GM12878 (cell line): ENCODE measurements at regions not wholly inside any gene's neighbourhood (a gene's known extent, or its start where the extent isn't known, plus 50 kb on each side); places are given as distances from the start of the nearest gene placed in this dataset.

Experiments used
- ATAC-seq: fragments of 200-7000 bp; cut with Tn5 transposase; 3 replicates; pipeline ENCODE4 v1.9.1; 2020; ENCODE audit warnings: mild to moderate bottlenecking, moderate library complexity
- BruUV-seq: library from RNA; stranded (reverse); fragments of 400-500 nt; replicated peaks from 2 replicates; lab custom pipeline; 2021; lab: Mats Ljungman, UMichigan
- CTCF ChIA-PET: fragments of 300-600 bp; sonication (Branson Sonifier 250); formaldehyde crosslinking; extraction: SDS; loops from one replicate; lab custom pipeline; 2021; ENCODE audit warnings: inconsistent platforms; lab: Yijun Ruan, JAX
- POLR2A ChIA-PET: fragments of 350-600 bp; formaldehyde crosslinking; extraction: SDS; loops from one replicate; lab custom pipeline; 2021; ENCODE audit warnings: inconsistent platforms; lab: Charles Lee
- RAD21 ChIA-PET: fragments of 300-600 bp; sonication (Branson Sonifier 250); formaldehyde crosslinking; loops from one replicate; lab custom pipeline; 2023; ENCODE audit warnings: antibody characterized with exemption; ENCODE audit not compliant: unreplicated experiment; lab: Charles Lee
- SMC1A ChIA-PET: fragments of 300-600 bp; sonication (Branson Sonifier 250); formaldehyde crosslinking; loops from one replicate; lab custom pipeline; 2023; ENCODE audit not compliant: unreplicated experiment, uncharacterized antibody; lab: Charles Lee
- DNase-seq: peaks from one replicate; pipeline ENCODE4 v3.0.0-alpha.2; 2011; ENCODE audit warnings: low read depth, low spot score
- FAIRE-seq: peaks from 3 replicates; lab custom pipeline; 2011; peaks lifted over from hg19 to GRCh38; lab: Jason Lieb, UNC
- H2AFZ ChIP-seq: 2 replicates; pipeline ENCODE4 v1.6.0; 2011; ENCODE audit warnings: low read depth, low read length, control low read depth; ENCODE audit not compliant: control insufficient read depth
- H3K27ac ChIP-seq: 2 replicates; pipeline ENCODE4 v1.5.1; 2011; ENCODE audit warnings: control low read depth; ENCODE audit not compliant: control insufficient read depth, insufficient read depth
- H3K27me3 ChIP-seq, 2 experiments: replicated peaks in 1 of 2; 2 replicates each; pipeline versions ENCODE4 v1.6.0 to v1.6.1; 2011; ENCODE audit warnings: low read length in 1 of 2; ENCODE audit not compliant: control insufficient read depth in 2 of 2, insufficient read depth in 2 of 2
- H3K36me3 ChIP-seq, 2 experiments: 2 replicates each; pipeline ENCODE4 v1.5.1; 2011; ENCODE audit warnings: low read length in 1 of 2; ENCODE audit not compliant: control insufficient read depth in 2 of 2, insufficient read depth in 2 of 2
- H3K4me1 ChIP-seq: 2 replicates; pipeline ENCODE4 v1.6.1; 2011; ENCODE audit warnings: mild to moderate bottlenecking, low read length, moderate library complexity, mixed read lengths; ENCODE audit not compliant: control insufficient read depth, insufficient read depth
- H3K4me2 ChIP-seq: 2 replicates; pipeline ENCODE4 v1.6.0; 2011; ENCODE audit warnings: control low read depth; ENCODE audit not compliant: control insufficient read depth, insufficient read depth
- H3K4me3 ChIP-seq: fragments of 200-600 bp; sonication (generic); 2 replicates; pipeline ENCODE4 v1.5.1; 2016
- H3K79me2 ChIP-seq: 2 replicates; pipeline ENCODE4 v1.6.0; 2011; ENCODE audit warnings: low read length; ENCODE audit not compliant: control insufficient read depth, insufficient read depth
- H3K9ac ChIP-seq: 2 replicates; pipeline ENCODE4 v1.8.0; 2011; ENCODE audit warnings: low read length, control low read depth, mixed read lengths; ENCODE audit not compliant: control insufficient read depth, insufficient read depth
- H3K9me3 ChIP-seq: replicated peaks from 3 replicates; pipeline ENCODE4 v1.5.1; 2011; ENCODE audit warnings: mild to moderate bottlenecking, low read length; ENCODE audit not compliant: control insufficient read depth, insufficient read depth
- H4K20me1 ChIP-seq: 2 replicates; pipeline ENCODE4 v1.6.0; 2011; ENCODE audit not compliant: control insufficient read depth, insufficient read depth
- CHD4 ChIP-seq: fragments of 200-600 bp; sonication (generic); IDR thresholded peaks from 2 replicates; pipeline ENCODE4 v1.6.1; 2016; ENCODE audit warnings: mild to moderate bottlenecking
- DPF2 ChIP-seq: fragments of 450-650 bp; IDR thresholded peaks from 2 replicates; pipeline ENCODE4 v1.6.1; 2017; ENCODE audit warnings: mild to moderate bottlenecking
- EP300 ChIP-seq, 2 experiments: fragments of 150-350 bp in 1 of 2; IDR thresholded peaks; 2 replicates each; pipeline ENCODE4 v1.6.1; 2011 to 2012; ENCODE audit warnings: low read depth in 2 of 2, low read length in 2 of 2, borderline replicate concordance in 1 of 2, improper control_type of control experiment in 1 of 2, inconsistent platforms in 1 of 2; ENCODE audit not compliant: control insufficient read depth in 1 of 2
- HDAC6 ChIP-seq: fragments of 200-600 bp; sonication (generic); IDR thresholded peaks from one replicate; pipeline ENCODE4 v1.8.0; 2017; ENCODE audit warnings: antibody characterized with exemption; ENCODE audit not compliant: unreplicated experiment
- NR2C1 ChIP-seq: fragments of 450-650 bp; IDR thresholded peaks from 2 replicates; pipeline ENCODE4 v1.6.1; 2017; ENCODE audit warnings: antibody characterized with exemption, mild to moderate bottlenecking, moderate library complexity
- PAX5 ChIP-seq: IDR thresholded peaks from 2 replicates; pipeline ENCODE4 v1.6.1; 2011; ENCODE audit warnings: low read depth, low read length, borderline replicate concordance
- RB1 ChIP-seq: fragments of 450-650 bp; formaldehyde crosslinking; IDR thresholded peaks from 2 replicates; pipeline ENCODE4 v1.6.1; 2017; ENCODE audit warnings: mild to moderate bottlenecking, borderline replicate concordance
- SMAD5 ChIP-seq: IDR thresholded peaks from 2 replicates; pipeline ENCODE4 v1.6.1; 2016; ENCODE audit warnings: antibody characterized with exemption, low read depth
- TARDBP ChIP-seq: IDR thresholded peaks from 2 replicates; pipeline ENCODE4 v1.6.1; 2016; ENCODE audit warnings: borderline replicate concordance
- TCF3 ChIP-seq: IDR thresholded peaks from 2 replicates; pipeline ENCODE4 v1.6.1; 2012; ENCODE audit warnings: low read depth, mild to moderate bottlenecking, low read length, borderline replicate concordance; ENCODE audit not compliant: insufficient read depth
- ZNF207 ChIP-seq: fragments of 450-650 bp; IDR thresholded peaks from 2 replicates; pipeline ENCODE4 v1.6.1; 2014; ENCODE audit warnings: antibody characterized with exemption, mild to moderate bottlenecking, borderline replicate concordance
- WGBS: methylation state at CpG from one replicate; pipeline ENCODE4 v1.1.6; 2016; ENCODE audit warnings: low lambda C conversion rate; ENCODE audit not compliant: insufficient replicate concordance, insufficient coverage; ENCODE audit errors: missing lambda C conversion rate; 5-methylcytosine and 5-hydroxymethylcytosine counted together
- in situ Hi-C: fragments of 300-500 bp; cut with MboI; formaldehyde crosslinking; loops from 9 replicates; pipeline ENCODE4 v1.14.3; 2018; ENCODE audit warnings: mixed read lengths
- intact Hi-C: fragments of 100-400 bp; cut with micrococcal nuclease; formaldehyde crosslinking; loops from one replicate; pipeline ENCODE4 v1.14.2; 2022; ENCODE audit not compliant: unreplicated experiment
- TF ChIP-seq, protein P1 (sequence below): IDR thresholded peaks from 2 replicates; pipeline ENCODE4 v1.6.1; 2012; ENCODE audit warnings: low read depth, low read length, improper control_type of control experiment
- TF ChIP-seq, protein P2 (sequence below), 3 experiments: IDR thresholded peaks in 2 of 3; conservative IDR thresholded peaks in 1 of 3; 2 replicates each; pipeline ENCODE4 v1.5.1; 2011; ENCODE audit warnings: low read depth in 3 of 3, low read length in 3 of 3, mild to moderate bottlenecking in 3 of 3, control low read depth in 2 of 3, moderate library complexity in 2 of 3, inconsistent platforms in 1 of 3, mixed read lengths in 1 of 3; ENCODE audit not compliant: control insufficient read depth in 2 of 3, insufficient read depth in 1 of 3; ENCODE audit errors: extremely low read depth in 1 of 3
- TF ChIP-seq, protein P3 (sequence below): fragments of 450-650 bp; formaldehyde crosslinking; IDR thresholded peaks from 2 replicates; pipeline ENCODE4 v1.4.0; 2022; ENCODE audit warnings: mild to moderate bottlenecking, moderate library complexity
- TF ChIP-seq, protein P4 (sequence below): fragments of 450-650 bp; IDR thresholded peaks from 2 replicates; pipeline ENCODE4 v1.6.1; 2018; ENCODE audit warnings: mild to moderate bottlenecking, low read depth, moderate library complexity; ENCODE audit not compliant: partially characterized antibody

DNA sequence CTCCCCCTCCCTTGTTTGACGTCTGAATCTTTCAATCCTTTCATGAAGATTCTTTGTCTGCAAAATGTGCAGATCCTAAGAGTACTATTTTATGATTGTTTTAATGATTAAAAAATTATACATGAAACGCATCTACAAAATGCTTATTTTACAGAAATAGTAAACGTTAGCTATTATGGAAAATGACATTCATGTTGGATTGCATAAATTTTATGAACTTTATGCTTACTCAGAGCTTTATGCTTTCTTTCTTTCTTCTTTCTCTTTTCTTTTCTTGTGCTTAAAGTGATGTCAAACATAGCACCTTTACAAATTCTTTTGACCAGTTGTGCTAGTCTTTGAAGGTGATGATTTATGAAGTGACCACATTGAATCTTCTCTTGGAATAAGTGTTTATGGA is 805.4 kb downstream of the ADCYAP1 start (continued):
- TF ChIP-seq TCF3 (no peak), TARDBP (no peak), PAX5 (no peak)
- TF ChIP-seq, protein P1, sequence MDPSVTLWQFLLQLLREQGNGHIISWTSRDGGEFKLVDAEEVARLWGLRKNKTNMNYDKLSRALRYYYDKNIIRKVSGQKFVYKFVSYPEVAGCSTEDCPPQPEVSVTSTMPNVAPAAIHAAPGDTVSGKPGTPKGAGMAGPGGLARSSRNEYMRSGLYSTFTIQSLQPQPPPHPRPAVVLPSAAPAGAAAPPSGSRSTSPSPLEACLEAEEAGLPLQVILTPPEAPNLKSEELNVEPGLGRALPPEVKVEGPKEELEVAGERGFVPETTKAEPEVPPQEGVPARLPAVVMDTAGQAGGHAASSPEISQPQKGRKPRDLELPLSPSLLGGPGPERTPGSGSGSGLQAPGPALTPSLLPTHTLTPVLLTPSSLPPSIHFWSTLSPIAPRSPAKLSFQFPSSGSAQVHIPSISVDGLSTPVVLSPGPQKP: no peak
- TF ChIP-seq, protein P2, sequence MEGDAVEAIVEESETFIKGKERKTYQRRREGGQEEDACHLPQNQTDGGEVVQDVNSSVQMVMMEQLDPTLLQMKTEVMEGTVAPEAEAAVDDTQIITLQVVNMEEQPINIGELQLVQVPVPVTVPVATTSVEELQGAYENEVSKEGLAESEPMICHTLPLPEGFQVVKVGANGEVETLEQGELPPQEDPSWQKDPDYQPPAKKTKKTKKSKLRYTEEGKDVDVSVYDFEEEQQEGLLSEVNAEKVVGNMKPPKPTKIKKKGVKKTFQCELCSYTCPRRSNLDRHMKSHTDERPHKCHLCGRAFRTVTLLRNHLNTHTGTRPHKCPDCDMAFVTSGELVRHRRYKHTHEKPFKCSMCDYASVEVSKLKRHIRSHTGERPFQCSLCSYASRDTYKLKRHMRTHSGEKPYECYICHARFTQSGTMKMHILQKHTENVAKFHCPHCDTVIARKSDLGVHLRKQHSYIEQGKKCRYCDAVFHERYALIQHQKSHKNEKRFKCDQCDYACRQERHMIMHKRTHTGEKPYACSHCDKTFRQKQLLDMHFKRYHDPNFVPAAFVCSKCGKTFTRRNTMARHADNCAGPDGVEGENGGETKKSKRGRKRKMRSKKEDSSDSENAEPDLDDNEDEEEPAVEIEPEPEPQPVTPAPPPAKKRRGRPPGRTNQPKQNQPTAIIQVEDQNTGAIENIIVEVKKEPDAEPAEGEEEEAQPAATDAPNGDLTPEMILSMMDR (IDR thresholded peaks at IDR 0.05 in 2 of 3, conservative IDR thresholded peaks at IDR 0.05 in 1 of 3; ENCODE audit: control insufficient read depth in 2 of 3, extremely low read depth in 1 of 3, insufficient read depth in 1 of 3, low read depth in 3 of 3, low read length in 3 of 3): no peak

DNA sequence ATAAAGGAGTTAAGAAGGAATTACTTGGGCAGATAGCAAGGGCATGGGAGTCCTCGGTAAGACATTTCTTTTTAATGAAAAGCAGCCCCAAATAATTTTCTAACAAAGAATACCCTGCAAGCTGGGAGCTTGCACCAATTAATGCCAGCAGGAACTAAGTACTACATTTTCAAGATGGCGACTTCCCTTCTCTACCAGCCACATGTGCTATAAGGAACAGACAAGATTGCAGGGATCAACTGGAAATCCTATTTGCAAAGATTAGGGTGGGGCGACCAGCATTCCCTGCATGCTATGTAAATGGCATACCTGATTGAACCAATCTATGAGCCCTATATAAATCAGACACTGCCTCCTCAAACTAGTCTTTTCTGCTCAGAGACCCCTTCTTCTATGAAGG is 827.5 kb downstream of the ADCYAP1 start:
- FAIRE-seq (no peak), DNase-seq (no peak), ATAC-seq (no peak)
- H2AFZ ChIP-seq: no peak overlapping the region
- no TSS peak for BruUV-seq
- H3K27me3 ChIP-seq: no peaks in the 10 kb centered on the region
- no peak overlapping the region for H3K9ac ChIP-seq
- H3K27ac ChIP-seq: no peak overlapping the region
- no peak overlapping the region for H3K4me2 ChIP-seq
- in situ Hi-C loops (no loop called here), intact Hi-C loops (no loop called here)
- ChIA-PET CTCF (no interaction called here), SMC1A (no interaction called here), RAD21 (no interaction called here), POLR2A (no interaction called here)
- WGBS: 31% methylated on average over 3 of the region's 3 CpGs
- H3K4me3 ChIP-seq: no peak overlapping the region
- no peaks in the 10 kb centered on the region for H3K9me3 ChIP-seq
- H3K4me1 ChIP-seq: no peaks in the 10 kb centered on the region
- no peaks in the 10 kb centered on the region for H4K20me1 ChIP-seq
- no peaks in the 10 kb centered on the region for H3K36me3 ChIP-seq
- no peaks in the 10 kb centered on the region for H3K79me2 ChIP-seq
- TF ChIP-seq, protein P3, sequence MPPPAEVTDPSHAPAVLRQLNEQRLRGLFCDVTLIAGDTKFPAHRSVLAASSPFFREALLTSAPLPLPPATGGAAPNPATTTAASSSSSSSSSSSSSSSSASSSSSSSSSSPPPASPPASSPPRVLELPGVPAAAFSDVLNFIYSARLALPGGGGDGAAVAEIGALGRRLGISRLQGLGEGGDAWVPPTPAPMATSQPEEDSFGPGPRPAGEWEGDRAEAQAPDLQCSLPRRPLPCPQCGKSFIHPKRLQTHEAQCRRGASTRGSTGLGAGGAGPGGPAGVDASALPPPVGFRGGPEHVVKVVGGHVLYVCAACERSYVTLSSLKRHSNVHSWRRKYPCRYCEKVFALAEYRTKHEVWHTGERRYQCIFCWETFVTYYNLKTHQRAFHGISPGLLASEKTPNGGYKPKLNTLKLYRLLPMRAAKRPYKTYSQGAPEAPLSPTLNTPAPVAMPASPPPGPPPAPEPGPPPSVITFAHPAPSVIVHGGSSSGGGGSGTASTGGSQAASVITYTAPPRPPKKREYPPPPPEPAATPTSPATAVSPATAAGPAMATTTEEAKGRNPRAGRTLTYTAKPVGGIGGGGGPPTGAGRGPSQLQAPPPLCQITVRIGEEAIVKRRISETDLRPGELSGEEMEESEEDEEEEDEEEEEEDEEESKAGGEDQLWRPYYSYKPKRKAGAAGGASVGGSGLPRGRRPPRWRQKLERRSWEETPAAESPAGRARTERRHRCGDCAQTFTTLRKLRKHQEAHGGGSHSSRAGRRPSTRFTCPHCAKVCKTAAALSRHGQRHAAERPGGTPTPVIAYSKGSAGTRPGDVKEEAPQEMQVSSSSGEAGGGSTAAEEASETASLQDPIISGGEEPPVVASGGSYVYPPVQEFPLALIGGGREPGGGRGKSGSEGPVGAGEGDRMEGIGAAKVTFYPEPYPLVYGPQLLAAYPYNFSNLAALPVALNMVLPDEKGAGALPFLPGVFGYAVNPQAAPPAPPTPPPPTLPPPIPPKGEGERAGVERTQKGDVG: no peak
- TF ChIP-seq RB1 (no peak), CHD4 (no peak), EP300 (IDR thresholded peaks at IDR 0.05; ENCODE audit: borderline replicate concordance in 1 of 2, control insufficient read depth in 1 of 2, low read depth in 2 of 2, low read length in 2 of 2) (no peak), SMAD5 (no peak), ZNF207 (no peak), HDAC6 (no peak), NR2C1 (no peak), DPF2 (no peak)
- TF ChIP-seq, protein P4, sequence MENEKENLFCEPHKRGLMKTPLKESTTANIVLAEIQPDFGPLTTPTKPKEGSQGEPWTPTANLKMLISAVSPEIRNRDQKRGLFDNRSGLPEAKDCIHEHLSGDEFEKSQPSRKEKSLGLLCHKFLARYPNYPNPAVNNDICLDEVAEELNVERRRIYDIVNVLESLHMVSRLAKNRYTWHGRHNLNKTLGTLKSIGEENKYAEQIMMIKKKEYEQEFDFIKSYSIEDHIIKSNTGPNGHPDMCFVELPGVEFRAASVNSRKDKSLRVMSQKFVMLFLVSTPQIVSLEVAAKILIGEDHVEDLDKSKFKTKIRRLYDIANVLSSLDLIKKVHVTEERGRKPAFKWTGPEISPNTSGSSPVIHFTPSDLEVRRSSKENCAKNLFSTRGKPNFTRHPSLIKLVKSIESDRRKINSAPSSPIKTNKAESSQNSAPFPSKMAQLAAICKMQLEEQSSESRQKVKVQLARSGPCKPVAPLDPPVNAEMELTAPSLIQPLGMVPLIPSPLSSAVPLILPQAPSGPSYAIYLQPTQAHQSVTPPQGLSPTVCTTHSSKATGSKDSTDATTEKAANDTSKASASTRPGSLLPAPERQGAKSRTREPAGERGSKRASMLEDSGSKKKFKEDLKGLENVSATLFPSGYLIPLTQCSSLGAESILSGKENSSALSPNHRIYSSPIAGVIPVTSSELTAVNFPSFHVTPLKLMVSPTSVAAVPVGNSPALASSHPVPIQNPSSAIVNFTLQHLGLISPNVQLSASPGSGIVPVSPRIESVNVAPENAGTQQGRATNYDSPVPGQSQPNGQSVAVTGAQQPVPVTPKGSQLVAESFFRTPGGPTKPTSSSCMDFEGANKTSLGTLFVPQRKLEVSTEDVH: no peak
